Pancreas (tissue), 10 donors: ENCODE measurements at regions not wholly inside any gene's neighbourhood (a gene's known extent, or its start where the extent isn't known, plus 50 kb on each side); places are given as distances from the start of the nearest gene placed in this dataset.

ENCODE experiments used
- ATAC-seq, 4 donors: fragments of 200-7000 bp; cut with Tn5 transposase; one replicate each; pipeline versions ENCODE4 v1.8.0 to v1.9.1; 2020; ENCODE audit warnings: mild to moderate bottlenecking in 4 of 4, moderate library complexity in 4 of 4
- DNase-seq, 6 donors: peaks; one replicate each; pipeline ENCODE4 v3.0.0-alpha.2; 2020
- FAIRE-seq: peaks from 2 replicates; lab custom pipeline; 2012; peaks lifted over from hg19 to GRCh38; lab: Jason Lieb, UNC
- H3K27ac ChIP-seq, 4 donors: fragments of 200-600 bp; sonication (generic); 1 replicate in 3 of 4; 2 replicates in 1 of 4; pipeline versions ENCODE4 v1.5.0 to v1.8.0; 2020
- H3K27me3 ChIP-seq, 4 donors: fragments of 200-600 bp; one replicate each; pipeline ENCODE4 v1.8.0; 2021
- H3K36me3 ChIP-seq, 3 donors: fragments of 200-600 bp; sonication (generic) in 1 of 3; one replicate each; pipeline versions ENCODE4 v1.5.0 to v1.8.0; 2020 to 2021
- H3K4me1 ChIP-seq, 3 donors: fragments of 200-600 bp; one replicate each; pipeline ENCODE4 v1.8.0; 2021
- H3K4me3 ChIP-seq, 4 donors: fragments of 200-600 bp; sonication (generic) in 2 of 4; one replicate each; pipeline versions ENCODE4 v1.5.0 to v1.8.0; 2020 to 2021
- H3K9me3 ChIP-seq, 4 donors: fragments of 200-600 bp; one replicate each; pipeline ENCODE4 v1.8.0; 2021
- CTCF ChIP-seq, 4 donors: fragments of 200-600 bp; sonication (generic) in 3 of 4; IDR thresholded peaks; one replicate each; pipeline versions ENCODE4 v1.5.0 to v1.8.0; 2021; ENCODE audit warnings: antibody characterized with exemption in 4 of 4
- WGBS, 2 donors: extraction: QIAGEN DNeasy Blood & Tissue Kit; methylation state at CpG; one replicate each; pipeline ENCODE4 v1.1.7; 2013; 5-methylcytosine and 5-hydroxymethylcytosine counted together
- intact Hi-C, 3 donors: fragments of 100-400 bp; cut with DNase I; formaldehyde crosslinking; loops; one replicate each; pipeline versions ENCODE4 v1.11.1 to v1.14.2; 2022
- donor health status: healthy with polysubstance abuse.
- donor health status: DM: no; HTN: no; CAD: no; lungs with moderate emphysema.
- donor health status: DM: no; HTN: no; CAD: no.
- donor health status: control.
- donor health status: control.
- donor health status: Bipolar disorder and iron deficiency.
- donor health status: DM: yes; HTN: yes; CAD: no.
- donor health status: DM: no; HTN: no; CAD: no.
- donor health status: DM: no; HTN: no; CAD: no.
- donor health status: DM: yes; HTN: yes; CAD: no.

GRCh38 chr14:30331030-30331429 lies 227.9 kb upstream of the G2E3 start:
- intact Hi-C loops, result no loop called here
- no peak for ATAC-seq
- no peak for DNase-seq
- no peak overlapping the region for H3K27ac ChIP-seq
- no peaks in the 10 kb centered on the region for H3K9me3 ChIP-seq
- no peak for TF ChIP-seq CTCF (IDR thresholded peaks at IDR 0.05)
- H3K27me3 ChIP-seq, result no peaks in the 10 kb centered on the region
- no peaks in the 10 kb centered on the region for H3K4me1 ChIP-seq
- H3K4me3 ChIP-seq, result no peak overlapping the region
- no peak for FAIRE-seq
- no peaks in the 10 kb centered on the region for H3K36me3 ChIP-seq

GRCh38 chr14:30332374-30332773 lies 226.6 kb upstream of the G2E3 start:
- no peak for FAIRE-seq
- H3K27me3 ChIP-seq, result no peaks in the 10 kb centered on the region
- no peak for DNase-seq
- TF ChIP-seq CTCF (IDR thresholded peaks at IDR 0.05), result no peak
- H3K36me3 ChIP-seq, result no peaks in the 10 kb centered on the region
- H3K4me1 ChIP-seq, result no peaks in the 10 kb centered on the region
- intact Hi-C loops, result no loop called here
- no peaks in the 10 kb centered on the region for H3K9me3 ChIP-seq
- no peak for ATAC-seq
- H3K4me3 ChIP-seq, result no peak overlapping the region
- no peak overlapping the region for H3K27ac ChIP-seq

- DNase-seq, result no peak
- Histone ChIP-seq H3K36me3 (no peaks in the 10 kb centered on the region), H3K4me1 (no peaks in the 10 kb centered on the region), H3K4me3 (no peak overlapping the region), H3K27me3 (no peaks in the 10 kb centered on the region), H3K27ac (no peak overlapping the region), H3K9me3 (no peaks in the 10 kb centered on the region)
- no peak for ATAC-seq
- intact Hi-C loops, result no loop called here
- TF ChIP-seq CTCF (IDR thresholded peaks at IDR 0.05), result no peak
- WGBS, 2 donors, result 32 to 33% methylated on average over 2 of the region's 2 CpGs
- FAIRE-seq, result no peak
These were observed 225.0 kb upstream of the G2E3 start for GRCh38 chr14:30333934-30334333.

GRCh38 chr14:30337456-30337855 lies 221.5 kb upstream of the G2E3 start:
- no peak overlapping the region for H3K4me3 ChIP-seq
- no peaks in the 10 kb centered on the region for H3K9me3 ChIP-seq
- ATAC-seq (no peak), FAIRE-seq (no peak), DNase-seq (no peak)
- intact Hi-C loops, result no loop called here
- no peaks in the 10 kb centered on the region for H3K4me1 ChIP-seq
- H3K27ac ChIP-seq, result no peak overlapping the region
- no peaks in the 10 kb centered on the region for H3K27me3 ChIP-seq
- 60 to 66% methylated on average over 5 of the region's 5 CpGs for WGBS, 2 donors
- no peaks in the 10 kb centered on the region for H3K36me3 ChIP-seq
- no peak for TF ChIP-seq CTCF (IDR thresholded peaks at IDR 0.05)

- TF ChIP-seq CTCF (IDR thresholded peaks at IDR 0.05), result no peak
- intact Hi-C loops, result no loop called here
- DNase-seq (no peak), ATAC-seq (no peak), FAIRE-seq (no peak)
- Histone ChIP-seq H3K36me3 (no peaks in the 10 kb centered on the region), H3K4me3 (no peak overlapping the region), H3K27ac (no peak overlapping the region), H3K4me1 (no peaks in the 10 kb centered on the region), H3K9me3 (no peaks in the 10 kb centered on the region), H3K27me3 (no peaks in the 10 kb centered on the region)
- WGBS, 2 donors, result 79 to 84% methylated on average over 6 of the region's 6 CpGs
These were observed 219.6 kb upstream of the G2E3 start for GRCh38 chr14:30339311-30339901.
